WTC11 (cell line): ENCODE measurements at regions not wholly inside any gene's neighbourhood (a gene's known extent, or its start where the extent isn't known, plus 50 kb on each side); places are given as distances from the start of the nearest gene placed in this dataset.
A peak's percentile ranks its signal among the peaks of the same experiment; 100 is the strongest.

Source experiments
- ATAC-seq: fragments of 200-7000 bp; cut with Tn5 transposase; 2 replicates; pipeline ENCODE4 v1.10.0; 2021; ENCODE audit warnings: mild to moderate bottlenecking, moderate library complexity
- CTCF ChIA-PET: fragments of 300-600 bp; sonication (Branson Sonifier 250); formaldehyde crosslinking; loops from one replicate; lab custom pipeline; 2021; ENCODE audit warnings: antibody characterized with exemption; lab: Charles Lee
- POLR2A ChIA-PET: fragments of 350-600 bp; sonication (Branson Sonifier 250); formaldehyde crosslinking; loops from one replicate; lab custom pipeline; 2021; ENCODE audit warnings: antibody characterized with exemption; lab: Charles Lee
- DNase-seq: peaks from one replicate; pipeline ENCODE4 v3.0.0; 2021; ENCODE audit warnings: low spot score
- H3K27ac Mint-ChIP-seq: 2 replicates; pipeline ENCODE4 v1.8.0; 2021; ENCODE audit warnings: mixed read lengths
- H3K27me3 Mint-ChIP-seq: 2 replicates; pipeline ENCODE4 v1.8.0; 2021; ENCODE audit warnings: low read depth, mild to moderate bottlenecking, moderate library complexity, mixed read lengths
- H3K36me3 Mint-ChIP-seq: 2 replicates; pipeline ENCODE4 v1.8.0; 2021; ENCODE audit warnings: mixed read lengths
- H3K4me1 Mint-ChIP-seq: 2 replicates; pipeline ENCODE4 v1.8.0; 2022; ENCODE audit warnings: mixed read lengths
- H3K4me3 Mint-ChIP-seq: 2 replicates; pipeline ENCODE4 v1.8.0; 2021; ENCODE audit warnings: mild to moderate bottlenecking, moderate library complexity, mixed read lengths
- H3K9me3 Mint-ChIP-seq: 2 replicates; pipeline ENCODE4 v1.8.0; 2021; ENCODE audit warnings: mixed read lengths
- ATF1 ChIP-seq: sonication (generic); formaldehyde crosslinking; IDR thresholded peaks from 2 replicates; pipeline ENCODE4 v1.8.1; 2023; ENCODE audit warnings: mild to moderate bottlenecking, moderate library complexity, missing genetic modification reagents
- GTF2I ChIP-seq: fragments of 250-450 bp; sonication (Bioruptor Pico); conservative IDR thresholded peaks from 2 replicates; pipeline ENCODE4 v1.4.0; 2021; ENCODE audit warnings: mild to moderate bottlenecking
- HMGA2 ChIP-seq: fragments of 250-450 bp; sonication (Bioruptor Pico); IDR thresholded peaks from 2 replicates; pipeline ENCODE4 v1.4.0; 2021; ENCODE audit warnings: mild to moderate bottlenecking, moderate library complexity
- IRF2 ChIP-seq: sonication (generic); formaldehyde crosslinking; IDR thresholded peaks from 2 replicates; pipeline ENCODE4 v1.8.0; 2022; ENCODE audit warnings: low read depth, missing genetic modification reagents, borderline replicate concordance
- ZNF263 ChIP-seq: sonication (generic); formaldehyde crosslinking; IDR thresholded peaks from 2 replicates; pipeline ENCODE4 v1.8.1; 2022; ENCODE audit warnings: low read depth, mild to moderate bottlenecking, moderate library complexity, missing genetic modification reagents
- ZNF317 ChIP-seq: sonication (generic); formaldehyde crosslinking; IDR thresholded peaks from 2 replicates; pipeline ENCODE4 v1.8.1; 2023; ENCODE audit warnings: low read depth, mild to moderate bottlenecking, moderate library complexity, missing genetic modification reagents, borderline replicate concordance
- TF ChIP-seq, protein P1 (sequence below): sonication (generic); formaldehyde crosslinking; IDR thresholded peaks from 2 replicates; pipeline ENCODE4 v1.8.1; 2022; ENCODE audit warnings: mild to moderate bottlenecking, moderate library complexity, missing genetic modification reagents
- TF ChIP-seq, protein P2 (sequence below): sonication (generic); formaldehyde crosslinking; IDR thresholded peaks from 2 replicates; pipeline ENCODE4 v1.8.0; 2022; ENCODE audit warnings: mild to moderate bottlenecking, missing genetic modification reagents
- TF ChIP-seq, protein P3 (sequence below): sonication (generic); formaldehyde crosslinking; IDR thresholded peaks from 2 replicates; pipeline ENCODE4 v1.8.1; 2023; ENCODE audit warnings: mild to moderate bottlenecking, missing genetic modification reagents, moderate library complexity
- TF ChIP-seq, protein P4 (sequence below): sonication (generic); formaldehyde crosslinking; conservative IDR thresholded peaks from 2 replicates; pipeline ENCODE4 v1.8.1; 2022; ENCODE audit warnings: mild to moderate bottlenecking, missing genetic modification reagents
- TF ChIP-seq, protein P5 (sequence below): fragments of 250-450 bp; sonication (Bioruptor Pico); IDR thresholded peaks from 2 replicates; pipeline ENCODE4 v1.9.0; 2021; ENCODE audit warnings: mild to moderate bottlenecking
- TF ChIP-seq, protein P6 (sequence below): fragments of 250-450 bp; sonication (Bioruptor Pico); IDR thresholded peaks from 2 replicates; pipeline ENCODE4 v2.1.2; 2022; ENCODE audit warnings: mild to moderate bottlenecking, moderate library complexity
- TF ChIP-seq, protein P7 (sequence below): sonication (generic); formaldehyde crosslinking; IDR thresholded peaks from 2 replicates; pipeline ENCODE4 v1.8.1; 2022; ENCODE audit warnings: low read depth, mild to moderate bottlenecking, moderate library complexity, missing genetic modification reagents, borderline replicate concordance
- TF ChIP-seq, protein P8 (sequence below): fragments of 250-450 bp; sonication (Bioruptor Pico); IDR thresholded peaks from 2 replicates; pipeline ENCODE4 v1.9.0; 2021; ENCODE audit warnings: moderate library complexity, mild to moderate bottlenecking, inconsistent platforms, borderline replicate concordance

DNA sequence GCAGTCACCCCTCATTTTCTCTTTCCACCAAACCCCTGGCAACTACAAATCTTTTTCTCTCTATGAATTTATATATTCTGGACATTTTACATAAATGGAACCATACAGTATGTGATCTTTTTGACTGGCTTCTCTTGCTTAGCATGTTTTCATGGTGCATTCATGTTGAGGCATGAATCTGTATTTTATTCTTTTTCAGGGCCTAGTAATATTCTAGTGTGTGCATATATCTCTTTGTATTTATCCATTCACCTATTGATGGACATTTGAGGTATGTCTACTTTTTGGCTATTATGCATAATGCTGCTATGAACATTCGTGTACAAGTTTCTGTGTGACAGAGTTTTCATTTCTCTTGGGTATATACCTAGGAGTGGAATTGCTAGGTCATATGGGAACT, 78.2 kb downstream of the HACD1 start:
- Mint-ChIP-seq H3K27me3 (no peaks in the 10 kb centered on the region), H3K27ac (no peak overlapping the region), H3K4me3 (no peak overlapping the region), H3K4me1 (no peaks in the 10 kb centered on the region), H3K36me3 (peaks cover 7% of the 10 kb centered on the region), H3K9me3 (peaks cover 28% of the 10 kb centered on the region)
- ATAC-seq (no peak), DNase-seq (no peak)
- CTCF ChIA-PET = no interaction called here
- 0 out of 2 replicates have a peak, but pooled peaks have one; percentile 9 for TF ChIP-seq GTF2I (CRISPR knock-in tag)
- TF ChIP-seq, protein P1, sequence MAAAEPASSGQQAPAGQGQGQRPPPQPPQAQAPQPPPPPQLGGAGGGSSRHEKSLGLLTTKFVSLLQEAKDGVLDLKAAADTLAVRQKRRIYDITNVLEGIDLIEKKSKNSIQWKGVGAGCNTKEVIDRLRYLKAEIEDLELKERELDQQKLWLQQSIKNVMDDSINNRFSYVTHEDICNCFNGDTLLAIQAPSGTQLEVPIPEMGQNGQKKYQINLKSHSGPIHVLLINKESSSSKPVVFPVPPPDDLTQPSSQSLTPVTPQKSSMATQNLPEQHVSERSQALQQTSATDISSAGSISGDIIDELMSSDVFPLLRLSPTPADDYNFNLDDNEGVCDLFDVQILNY = no peak
- POLR2A ChIA-PET = no interaction called here

DNA sequence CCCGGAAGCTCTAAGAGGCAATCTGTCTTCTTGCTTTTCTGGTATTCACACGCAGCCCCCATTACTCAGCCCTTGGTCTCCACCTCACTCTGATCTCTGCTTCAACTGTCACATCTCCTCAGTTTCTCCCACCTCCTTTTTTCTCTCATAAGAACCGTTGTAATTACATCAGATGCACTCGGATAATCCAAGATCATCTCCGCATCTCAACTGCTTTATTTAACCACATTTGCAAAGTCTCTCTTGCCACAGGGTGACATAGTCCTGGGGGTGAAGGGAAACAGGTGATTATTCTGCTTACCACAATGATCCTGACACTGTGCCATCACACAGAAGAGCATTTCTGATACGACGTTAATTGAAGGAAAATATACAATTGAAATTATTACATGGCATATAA, 79.9 kb downstream of the HACD1 start:
- Mint-ChIP-seq H3K4me1 (no peaks in the 10 kb centered on the region), H3K4me3 (no peak overlapping the region)
- TF ChIP-seq ATF1 (CRISPR knock-in tag) = no peak
- no peak for TF ChIP-seq ZNF317
- TF ChIP-seq, protein P2, sequence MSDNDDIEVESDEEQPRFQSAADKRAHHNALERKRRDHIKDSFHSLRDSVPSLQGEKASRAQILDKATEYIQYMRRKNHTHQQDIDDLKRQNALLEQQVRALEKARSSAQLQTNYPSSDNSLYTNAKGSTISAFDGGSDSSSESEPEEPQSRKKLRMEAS (CRISPR knock-in tag) = no peak
- no peak for TF ChIP-seq HMGA2 (CRISPR knock-in tag)
- TF ChIP-seq, protein P3, sequence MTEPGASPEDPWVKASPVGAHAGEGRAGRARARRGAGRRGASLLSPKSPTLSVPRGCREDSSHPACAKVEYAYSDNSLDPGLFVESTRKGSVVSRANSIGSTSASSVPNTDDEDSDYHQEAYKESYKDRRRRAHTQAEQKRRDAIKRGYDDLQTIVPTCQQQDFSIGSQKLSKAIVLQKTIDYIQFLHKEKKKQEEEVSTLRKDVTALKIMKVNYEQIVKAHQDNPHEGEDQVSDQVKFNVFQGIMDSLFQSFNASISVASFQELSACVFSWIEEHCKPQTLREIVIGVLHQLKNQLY (CRISPR knock-in tag) = no peak
- TF ChIP-seq IRF2 (CRISPR knock-in tag) = no peak
- TF ChIP-seq, protein P4, sequence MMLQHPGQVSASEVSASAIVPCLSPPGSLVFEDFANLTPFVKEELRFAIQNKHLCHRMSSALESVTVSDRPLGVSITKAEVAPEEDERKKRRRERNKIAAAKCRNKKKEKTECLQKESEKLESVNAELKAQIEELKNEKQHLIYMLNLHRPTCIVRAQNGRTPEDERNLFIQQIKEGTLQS (CRISPR knock-in tag) = no peak
- TF ChIP-seq ZNF263 (CRISPR knock-in tag) = no peak
- TF ChIP-seq, protein P5, sequence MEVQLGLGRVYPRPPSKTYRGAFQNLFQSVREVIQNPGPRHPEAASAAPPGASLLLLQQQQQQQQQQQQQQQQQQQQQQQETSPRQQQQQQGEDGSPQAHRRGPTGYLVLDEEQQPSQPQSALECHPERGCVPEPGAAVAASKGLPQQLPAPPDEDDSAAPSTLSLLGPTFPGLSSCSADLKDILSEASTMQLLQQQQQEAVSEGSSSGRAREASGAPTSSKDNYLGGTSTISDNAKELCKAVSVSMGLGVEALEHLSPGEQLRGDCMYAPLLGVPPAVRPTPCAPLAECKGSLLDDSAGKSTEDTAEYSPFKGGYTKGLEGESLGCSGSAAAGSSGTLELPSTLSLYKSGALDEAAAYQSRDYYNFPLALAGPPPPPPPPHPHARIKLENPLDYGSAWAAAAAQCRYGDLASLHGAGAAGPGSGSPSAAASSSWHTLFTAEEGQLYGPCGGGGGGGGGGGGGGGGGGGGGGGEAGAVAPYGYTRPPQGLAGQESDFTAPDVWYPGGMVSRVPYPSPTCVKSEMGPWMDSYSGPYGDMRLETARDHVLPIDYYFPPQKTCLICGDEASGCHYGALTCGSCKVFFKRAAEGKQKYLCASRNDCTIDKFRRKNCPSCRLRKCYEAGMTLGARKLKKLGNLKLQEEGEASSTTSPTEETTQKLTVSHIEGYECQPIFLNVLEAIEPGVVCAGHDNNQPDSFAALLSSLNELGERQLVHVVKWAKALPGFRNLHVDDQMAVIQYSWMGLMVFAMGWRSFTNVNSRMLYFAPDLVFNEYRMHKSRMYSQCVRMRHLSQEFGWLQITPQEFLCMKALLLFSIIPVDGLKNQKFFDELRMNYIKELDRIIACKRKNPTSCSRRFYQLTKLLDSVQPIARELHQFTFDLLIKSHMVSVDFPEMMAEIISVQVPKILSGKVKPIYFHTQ (CRISPR knock-in tag) = no peak
- TF ChIP-seq, protein P6, sequence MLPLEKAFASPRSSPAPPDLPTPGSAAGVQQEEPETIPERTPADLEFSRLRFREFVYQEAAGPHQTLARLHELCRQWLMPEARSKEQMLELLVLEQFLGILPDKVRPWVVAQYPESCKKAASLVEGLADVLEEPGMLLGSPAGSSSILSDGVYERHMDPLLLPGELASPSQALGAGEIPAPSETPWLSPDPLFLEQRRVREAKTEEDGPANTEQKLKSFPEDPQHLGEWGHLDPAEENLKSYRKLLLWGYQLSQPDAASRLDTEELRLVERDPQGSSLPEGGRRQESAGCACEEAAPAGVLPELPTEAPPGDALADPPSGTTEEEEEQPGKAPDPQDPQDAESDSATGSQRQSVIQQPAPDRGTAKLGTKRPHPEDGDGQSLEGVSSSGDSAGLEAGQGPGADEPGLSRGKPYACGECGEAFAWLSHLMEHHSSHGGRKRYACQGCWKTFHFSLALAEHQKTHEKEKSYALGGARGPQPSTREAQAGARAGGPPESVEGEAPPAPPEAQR (CRISPR knock-in tag) = no peak
- TF ChIP-seq, protein P7, sequence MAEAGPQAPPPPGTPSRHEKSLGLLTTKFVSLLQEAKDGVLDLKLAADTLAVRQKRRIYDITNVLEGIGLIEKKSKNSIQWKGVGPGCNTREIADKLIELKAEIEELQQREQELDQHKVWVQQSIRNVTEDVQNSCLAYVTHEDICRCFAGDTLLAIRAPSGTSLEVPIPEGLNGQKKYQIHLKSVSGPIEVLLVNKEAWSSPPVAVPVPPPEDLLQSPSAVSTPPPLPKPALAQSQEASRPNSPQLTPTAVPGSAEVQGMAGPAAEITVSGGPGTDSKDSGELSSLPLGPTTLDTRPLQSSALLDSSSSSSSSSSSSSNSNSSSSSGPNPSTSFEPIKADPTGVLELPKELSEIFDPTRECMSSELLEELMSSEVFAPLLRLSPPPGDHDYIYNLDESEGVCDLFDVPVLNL = no peak
- TF ChIP-seq GTF2I (CRISPR knock-in tag) = no peak
- TF ChIP-seq, protein P8, sequence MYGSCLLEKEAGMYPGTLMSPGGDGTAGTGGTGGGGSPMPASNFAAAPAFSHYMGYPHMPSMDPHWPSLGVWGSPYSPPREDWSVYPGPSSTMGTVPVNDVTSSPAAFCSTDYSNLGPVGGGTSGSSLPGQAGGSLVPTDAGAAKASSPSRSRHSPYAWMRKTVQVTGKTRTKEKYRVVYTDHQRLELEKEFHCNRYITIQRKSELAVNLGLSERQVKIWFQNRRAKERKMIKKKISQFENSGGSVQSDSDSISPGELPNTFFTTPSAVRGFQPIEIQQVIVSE (CRISPR knock-in tag) = no peak

More for the DNA sequence above, 79.9 kb downstream of the HACD1 start:
- H3K36me3 Mint-ChIP-seq = peaks cover 3% of the 10 kb centered on the region; the same call in 1 of the 2 replicates
- ATAC-seq (no peak), DNase-seq (no peak)
- peaks cover 26% of the 10 kb centered on the region for H3K9me3 Mint-ChIP-seq
- H3K27me3 Mint-ChIP-seq = no peaks in the 10 kb centered on the region
- CTCF ChIA-PET = no interaction called here
- POLR2A ChIA-PET = no interaction called here
- no peak overlapping the region for H3K27ac Mint-ChIP-seq
